Inflammatory macrophage treated with lipopolysaccharide for 4 hours (primary cell): ENCODE measurements at regions not wholly inside any gene's neighbourhood (a gene's known extent, or its start where the extent isn't known, plus 50 kb on each side); places are given as distances from the start of the nearest gene placed in this dataset.
"Not testable (repeated sequence)": the region's sequence is repeated elsewhere in the genome, so short reads cannot be mapped to it uniquely, and the experiment has no call there.

Source experiments
- DNase-seq: peaks from one replicate; pipeline ENCODE4 v3.0.0-alpha.2; 2020

DNA sequence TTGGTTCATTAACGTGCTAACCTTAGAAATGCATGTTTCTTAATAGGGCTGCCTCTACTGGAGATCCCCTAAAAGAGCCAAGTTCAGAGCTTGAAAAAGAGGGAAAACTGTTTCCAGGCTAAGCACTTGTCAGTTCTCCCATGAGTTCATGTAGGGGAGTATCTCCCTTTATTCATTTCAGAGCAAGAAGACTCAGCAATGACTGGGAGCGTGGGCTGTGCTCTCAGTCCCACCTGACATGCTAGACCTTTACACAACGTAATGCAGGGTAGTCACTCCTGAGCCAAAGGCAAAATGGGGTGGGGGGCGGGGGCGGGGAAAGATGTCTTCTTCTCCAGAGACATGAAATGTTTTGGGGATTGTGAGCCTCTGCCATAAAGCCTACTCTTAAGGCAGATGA, 420.1 kb upstream of the MCTP2 start:
- no peak for DNase-seq

DNA sequence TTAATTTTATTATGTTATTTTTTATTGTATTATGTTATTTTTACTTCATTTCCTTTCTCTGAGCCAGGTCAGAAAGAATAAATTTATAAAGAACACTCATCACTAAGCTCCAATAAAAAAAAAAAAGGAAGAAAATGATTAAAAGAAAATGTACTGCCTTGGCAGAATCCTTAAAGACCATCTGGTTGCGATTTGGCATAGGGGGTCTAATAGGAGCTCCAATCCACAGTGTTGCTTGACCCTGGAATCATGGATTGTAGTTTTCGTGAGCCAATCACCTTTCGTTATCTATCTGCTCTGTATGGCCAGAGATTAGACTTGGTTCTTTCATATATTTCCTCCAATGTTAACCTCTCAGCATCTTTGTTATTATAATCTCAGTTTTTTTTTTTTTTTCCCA, 421.8 kb upstream of the MCTP2 start:
- no peak for DNase-seq

DNA sequence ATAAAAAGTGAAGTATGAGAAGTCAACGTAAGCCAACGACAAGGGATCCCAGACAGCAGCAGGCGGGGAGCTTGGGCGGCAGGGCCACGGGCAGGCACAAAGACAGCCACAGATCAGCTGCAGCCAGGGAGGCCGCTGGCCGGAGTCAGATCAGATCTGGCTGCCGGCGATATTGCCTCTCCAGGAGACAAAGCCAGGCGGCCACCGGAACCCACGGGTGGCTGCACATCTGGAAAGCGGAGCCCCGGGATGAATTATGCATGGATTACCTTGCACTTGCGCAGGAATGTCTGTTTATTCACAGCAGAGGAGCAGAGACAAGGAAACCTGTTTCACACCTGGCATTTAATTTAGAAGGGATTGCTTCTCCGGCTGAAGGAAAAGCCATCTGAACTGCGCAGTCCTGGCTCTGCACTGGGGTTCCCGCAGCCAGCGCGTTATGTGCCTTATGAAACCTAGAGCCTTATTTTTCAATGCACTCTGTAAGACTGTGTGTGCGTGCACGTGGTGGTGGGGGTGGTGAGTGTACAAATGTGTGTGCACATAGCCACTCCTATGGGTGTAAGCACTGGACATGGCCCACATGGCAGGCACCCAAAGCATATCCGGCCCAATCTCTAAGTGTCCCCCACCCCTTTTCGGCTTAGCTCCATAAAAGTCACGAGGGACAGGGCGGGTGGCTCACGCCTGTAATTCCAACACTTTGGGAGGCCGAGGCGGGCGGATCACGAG, 427.8 kb upstream of the MCTP2 start:
- no peak for DNase-seq

DNA sequence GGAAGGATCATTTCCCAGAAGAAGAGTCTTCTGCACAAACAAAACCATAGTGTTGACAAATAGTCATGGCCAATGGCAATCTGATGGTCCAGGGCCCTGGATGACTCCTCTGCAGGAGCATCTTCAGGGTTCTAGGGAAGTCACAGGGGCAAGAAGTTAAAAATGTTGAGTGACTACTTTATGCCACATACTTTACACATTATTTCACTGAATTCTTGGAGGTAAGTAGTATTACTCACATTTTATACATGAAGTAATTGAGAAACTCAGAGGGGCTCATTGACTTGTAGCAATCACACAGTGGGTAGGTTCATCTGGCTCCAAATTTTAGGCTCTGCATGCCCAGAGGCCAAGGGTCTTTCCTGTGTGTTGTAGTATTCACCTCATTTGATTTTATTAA, 430.2 kb upstream of the MCTP2 start:
- no peak for DNase-seq

DNA sequence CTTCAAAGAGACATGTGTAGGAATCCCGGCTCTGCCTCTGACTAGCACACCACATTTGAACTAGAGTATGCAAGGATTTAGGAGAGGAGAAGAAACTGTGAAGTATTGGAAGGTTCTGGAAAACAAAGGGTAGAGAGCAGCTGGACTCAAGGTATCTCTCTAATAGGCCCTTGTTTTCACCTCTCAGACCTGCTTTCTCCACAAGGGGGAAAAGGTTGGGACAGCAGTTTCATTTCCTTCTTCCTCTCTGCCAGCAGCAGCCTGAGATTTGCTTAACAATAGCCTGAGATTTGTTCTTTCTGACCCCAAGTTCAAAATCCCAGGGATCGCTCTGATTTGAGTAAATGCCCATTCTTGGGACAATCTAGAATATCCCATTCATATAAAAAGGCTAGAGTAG, 430.6 kb upstream of the MCTP2 start:
- DNase-seq: no peak

DNA sequence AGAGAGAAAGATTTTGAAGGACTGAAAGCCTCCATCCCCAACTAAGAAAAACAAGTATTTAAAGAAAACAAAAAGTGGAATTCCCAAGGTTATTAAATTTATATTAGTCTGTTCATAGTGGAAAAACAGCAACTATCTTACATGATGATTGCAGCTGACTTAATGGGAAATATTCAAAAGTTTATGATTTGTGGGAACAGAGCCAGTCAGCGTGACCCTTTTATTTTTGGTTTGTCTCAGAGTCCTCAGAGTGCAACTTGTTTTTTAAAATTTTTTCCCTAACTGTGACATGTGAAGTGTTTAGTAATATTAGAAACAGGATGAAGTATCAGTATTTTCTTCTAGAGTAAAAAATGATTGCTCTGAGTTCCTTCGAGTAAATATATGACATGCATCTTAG, 441.9 kb upstream of the MCTP2 start:
- no peak for DNase-seq

DNA sequence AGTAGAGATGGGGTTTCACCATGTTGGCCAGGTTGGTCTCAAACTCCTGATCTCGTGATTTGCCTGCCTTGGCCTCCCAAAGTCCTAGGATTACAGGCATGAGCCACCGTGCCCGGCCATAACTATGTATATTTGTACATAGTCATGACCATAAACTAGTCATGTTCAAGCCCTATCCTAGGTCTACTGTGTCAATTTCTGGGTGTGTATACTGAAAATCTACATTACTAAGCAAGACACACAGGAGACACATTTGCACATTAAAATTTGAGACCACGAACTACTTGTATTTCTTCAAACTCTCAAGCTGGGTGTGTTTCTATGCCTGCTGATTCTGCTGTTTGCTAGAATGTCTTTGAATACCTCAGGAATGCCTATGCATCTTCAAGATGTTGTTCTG, 451.3 kb upstream of the MCTP2 start:
- no peak for DNase-seq

DNA sequence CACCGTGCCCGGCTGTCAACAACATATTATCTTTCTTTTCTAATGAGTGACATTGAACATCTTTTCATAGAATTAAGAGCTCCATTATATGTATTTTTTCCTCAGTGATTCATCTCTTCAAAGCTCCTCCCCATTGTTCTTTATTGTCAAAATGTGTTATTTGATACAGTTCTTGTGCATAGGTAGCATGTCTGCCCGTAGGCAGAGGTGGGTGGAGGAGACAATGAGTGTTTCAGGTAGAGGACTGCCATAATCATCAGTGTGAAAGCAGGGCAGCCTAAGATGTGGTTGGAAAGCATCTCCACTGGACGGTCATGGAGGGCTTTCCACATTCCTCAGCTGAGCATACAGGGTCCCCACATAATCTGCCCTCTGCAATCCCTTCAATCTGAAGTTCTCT, 452.0 kb upstream of the MCTP2 start:
- no peak for DNase-seq

DNA sequence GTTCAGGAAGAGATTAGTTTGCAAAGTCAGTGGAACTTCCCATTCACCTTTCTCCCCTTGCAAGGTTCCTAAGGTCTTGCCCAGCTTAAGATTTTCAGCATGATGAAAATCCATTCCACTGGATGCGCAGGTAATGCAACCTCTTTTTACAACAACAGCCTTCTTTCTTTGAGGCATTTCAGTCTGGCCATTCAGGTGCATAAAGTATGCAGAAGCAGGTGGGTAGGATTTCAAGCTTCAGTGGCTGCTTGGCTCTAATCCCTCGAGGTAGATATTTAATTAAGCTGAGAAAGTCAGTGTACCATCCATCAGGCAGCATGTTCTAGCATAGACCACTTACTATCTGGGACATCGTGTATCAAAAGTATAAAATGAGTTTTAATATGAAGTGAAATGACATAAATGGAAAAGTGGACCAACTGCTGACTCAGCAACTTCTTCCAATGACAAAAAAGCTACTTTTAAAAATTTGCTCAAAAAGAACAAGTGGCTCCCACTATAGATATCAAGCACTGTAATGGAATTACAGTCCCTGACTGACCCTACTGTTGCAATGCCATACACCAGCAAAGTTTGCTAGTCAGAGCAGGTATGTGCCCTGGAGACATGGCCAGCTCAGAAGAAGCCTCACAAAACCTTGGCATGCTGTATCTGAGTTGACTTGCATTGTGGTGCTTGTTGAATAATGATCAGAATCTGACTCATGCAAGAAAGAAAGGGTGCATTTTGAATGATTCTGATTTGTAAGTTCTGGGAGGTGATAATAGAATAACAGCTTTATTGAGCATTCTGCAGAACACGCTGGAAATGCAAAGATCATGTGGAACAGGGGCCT, 459.9 kb upstream of the MCTP2 start:
- DNase-seq: no peak

DNA sequence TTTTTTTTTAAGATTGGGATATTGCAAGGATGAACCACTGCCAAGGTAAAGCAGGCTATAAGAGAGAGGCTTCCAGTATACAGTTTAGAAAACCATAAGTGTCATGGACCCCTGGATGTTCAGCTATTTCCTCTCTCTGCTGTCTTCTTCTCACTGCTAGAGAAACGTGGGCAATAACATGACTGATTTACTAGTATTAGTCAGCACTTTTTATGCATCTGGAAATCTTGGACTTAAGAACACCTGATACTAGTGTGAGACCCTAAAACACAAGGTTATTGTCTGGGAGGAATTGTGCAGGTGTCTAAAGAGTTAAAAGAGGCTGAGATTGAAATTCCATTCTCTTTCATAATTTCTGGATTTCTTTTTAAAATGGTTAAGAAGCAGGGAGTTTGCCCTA, 460.6 kb upstream of the MCTP2 start:
- DNase-seq: no peak

DNA sequence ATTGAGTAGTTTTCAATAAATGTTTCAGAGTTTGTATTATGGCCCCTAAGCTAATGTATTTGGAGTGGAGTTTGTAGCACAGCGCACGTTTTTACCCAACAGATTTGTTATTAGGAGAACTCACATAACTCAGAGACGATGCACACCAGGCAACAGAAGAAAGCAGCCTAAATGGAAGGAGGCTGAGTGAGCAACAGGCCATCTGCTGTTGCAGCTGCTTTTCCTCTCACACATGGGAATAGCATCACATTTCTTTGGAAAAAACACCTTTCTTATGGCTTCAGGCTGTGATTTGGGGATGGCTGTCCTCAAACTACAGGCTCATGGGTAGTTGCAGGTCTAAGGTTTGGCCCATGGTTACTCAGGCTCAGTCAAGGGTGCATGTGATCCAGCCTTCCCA, 469.3 kb upstream of the MCTP2 start:
- DNase-seq: no peak

DNA sequence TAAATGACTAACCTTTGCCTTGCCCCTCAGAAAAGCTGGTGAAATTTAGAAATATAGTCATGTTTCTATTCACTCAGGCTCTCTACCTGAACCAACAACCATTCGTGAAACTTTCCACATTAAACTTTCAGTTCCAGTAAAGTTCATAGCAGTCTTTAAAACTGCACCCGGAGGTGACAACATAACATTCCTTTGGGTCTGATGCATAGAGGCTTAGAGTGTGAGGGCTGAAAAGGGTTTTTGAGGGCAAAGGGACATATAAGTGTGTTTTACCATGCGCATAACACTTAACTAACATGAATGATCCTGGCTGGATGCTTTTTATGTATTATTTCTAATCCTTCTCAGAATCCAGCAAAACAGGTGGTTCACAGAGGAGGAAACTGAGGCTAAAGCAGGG, 471.7 kb upstream of the MCTP2 start:
- no peak for DNase-seq

DNA sequence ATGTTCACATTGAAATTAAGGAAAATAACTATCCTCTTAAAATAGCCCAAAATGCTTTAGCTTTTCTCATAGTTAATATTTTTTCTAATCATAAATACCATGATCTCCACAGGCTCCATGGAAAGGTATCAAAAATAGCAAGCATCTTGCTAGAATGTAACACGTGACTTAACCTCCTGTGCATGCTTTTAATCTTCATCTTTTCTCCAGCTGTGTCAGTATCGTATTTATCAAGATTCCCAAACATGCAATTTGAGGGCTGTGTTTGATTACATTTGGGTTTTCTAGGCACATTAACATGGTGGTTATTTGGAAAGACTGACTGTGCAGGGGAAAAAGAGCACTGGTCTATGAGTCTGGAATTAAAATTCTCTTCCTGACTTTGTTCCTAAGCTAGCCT, 472.5 kb upstream of the MCTP2 start:
- DNase-seq: no peak

DNA sequence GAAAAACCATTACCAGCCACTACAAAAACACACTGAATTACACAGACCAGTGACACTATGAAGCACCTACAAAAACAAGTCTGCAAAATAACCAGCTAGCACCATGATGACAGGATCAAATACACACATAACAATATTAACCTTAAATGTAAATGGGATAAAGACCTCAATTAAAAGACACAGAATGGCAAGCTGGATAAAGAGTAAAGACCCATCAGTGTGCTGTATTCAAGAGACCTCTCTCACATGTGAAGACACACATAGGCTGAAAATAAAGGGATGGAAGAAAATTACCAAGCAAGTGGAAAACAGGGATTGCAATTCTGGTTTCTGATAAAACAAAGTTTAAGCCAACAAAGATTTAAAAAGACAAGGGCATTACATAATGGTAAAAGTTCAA, 482.7 kb upstream of the MCTP2 start:
- DNase-seq: no peak

DNA sequence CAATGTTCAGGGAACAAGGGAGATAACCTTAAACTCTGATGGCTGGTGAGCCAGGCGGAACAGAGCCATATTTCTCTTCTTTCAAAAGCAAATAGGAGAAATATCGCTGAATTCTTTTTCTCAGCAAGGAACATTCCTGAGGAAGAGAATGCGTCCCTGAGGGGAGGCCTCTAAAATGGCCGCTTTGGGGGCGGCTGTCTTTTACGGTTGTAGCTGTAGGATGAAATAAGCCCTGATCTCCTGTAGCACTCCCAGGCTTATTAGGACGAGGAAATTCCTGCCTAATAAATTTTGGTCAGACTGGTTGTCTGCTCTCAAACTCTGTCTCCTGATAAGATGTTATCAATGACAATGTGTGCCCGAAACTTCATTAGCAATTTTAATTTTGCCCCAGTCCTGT, 496.4 kb upstream of the MCTP2 start:
- DNase-seq: not testable (repeated sequence)

DNA sequence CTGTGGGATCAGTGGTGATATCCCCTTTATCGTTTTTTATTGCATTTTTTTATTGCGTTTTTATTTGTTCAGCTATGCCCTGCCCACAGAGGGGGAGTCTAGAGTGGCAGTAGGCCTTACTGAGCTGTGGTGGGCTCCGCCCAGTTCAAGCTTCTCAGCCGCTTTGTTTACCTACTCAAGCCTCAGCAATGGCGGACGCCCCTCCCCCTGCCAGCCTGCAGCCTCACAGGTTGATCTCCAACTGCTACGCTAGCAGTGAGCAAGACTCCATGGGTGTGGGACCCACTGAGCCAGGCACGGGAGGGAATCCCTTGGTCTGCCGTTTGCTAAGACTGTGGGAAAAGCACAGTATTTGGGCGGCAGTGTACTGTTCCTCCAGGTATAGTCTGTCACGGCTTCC, 500.6 kb upstream of the MCTP2 start:
- DNase-seq: no peak

DNA sequence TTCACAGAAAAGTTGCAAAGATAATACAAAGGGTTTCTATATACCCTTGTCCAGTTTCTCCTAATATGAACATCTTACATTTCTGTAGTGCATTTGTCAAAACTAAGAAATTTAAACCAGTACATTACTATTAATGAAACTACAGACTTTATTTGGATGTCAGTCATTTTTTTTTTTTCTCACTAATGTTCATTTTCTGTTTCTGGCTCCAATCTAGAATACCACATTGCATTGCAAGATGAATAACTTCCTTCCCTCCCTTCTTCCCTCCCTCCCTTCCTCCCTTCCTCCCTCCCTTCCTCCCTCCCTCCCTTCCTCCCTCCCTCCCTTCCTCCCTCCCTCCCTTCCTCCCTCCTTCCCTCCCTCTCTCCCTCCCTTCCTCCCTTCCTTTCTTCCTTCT, 509.2 kb upstream of the MCTP2 start:
- DNase-seq: no peak

DNA sequence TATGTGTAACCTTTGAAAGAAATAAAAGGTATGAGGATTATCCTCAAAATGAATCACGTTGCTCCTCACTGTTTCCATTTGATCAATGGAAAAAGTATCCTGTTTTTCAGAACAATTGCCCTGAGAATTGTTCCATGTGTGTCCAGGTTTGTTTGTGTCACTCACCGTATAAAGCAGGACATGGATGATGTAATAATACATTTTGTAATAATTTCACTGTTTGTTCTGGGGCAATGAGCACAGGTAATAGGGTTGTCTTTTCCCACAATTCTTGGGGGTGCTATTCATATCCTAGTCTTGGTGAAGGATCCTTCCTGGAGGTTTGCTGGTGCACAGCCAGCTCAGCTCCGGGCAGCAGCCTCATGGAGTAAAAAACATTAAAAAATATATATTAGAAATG, 510.8 kb upstream of the MCTP2 start:
- no peak for DNase-seq

DNA sequence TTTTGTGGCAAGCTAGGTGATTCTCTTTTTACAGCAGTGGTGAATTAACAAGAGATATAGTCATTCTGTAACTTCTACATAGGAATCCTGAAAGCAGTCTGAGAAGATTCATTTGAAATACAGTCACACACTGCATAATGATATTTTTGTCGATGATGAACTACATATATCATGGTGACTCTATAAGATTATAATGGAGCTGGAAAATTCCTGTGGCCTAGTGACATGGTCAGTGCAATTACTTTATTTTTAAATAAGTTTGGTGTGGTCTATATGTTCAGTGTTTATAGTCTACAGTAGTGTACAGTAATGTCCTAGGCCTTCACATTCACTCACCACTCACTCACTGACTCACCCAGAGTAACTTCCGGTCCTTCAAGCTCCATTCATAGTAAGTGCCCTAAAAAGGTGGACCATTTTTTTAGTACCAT, 511.4 kb upstream of the MCTP2 start:
- no peak for DNase-seq

DNA sequence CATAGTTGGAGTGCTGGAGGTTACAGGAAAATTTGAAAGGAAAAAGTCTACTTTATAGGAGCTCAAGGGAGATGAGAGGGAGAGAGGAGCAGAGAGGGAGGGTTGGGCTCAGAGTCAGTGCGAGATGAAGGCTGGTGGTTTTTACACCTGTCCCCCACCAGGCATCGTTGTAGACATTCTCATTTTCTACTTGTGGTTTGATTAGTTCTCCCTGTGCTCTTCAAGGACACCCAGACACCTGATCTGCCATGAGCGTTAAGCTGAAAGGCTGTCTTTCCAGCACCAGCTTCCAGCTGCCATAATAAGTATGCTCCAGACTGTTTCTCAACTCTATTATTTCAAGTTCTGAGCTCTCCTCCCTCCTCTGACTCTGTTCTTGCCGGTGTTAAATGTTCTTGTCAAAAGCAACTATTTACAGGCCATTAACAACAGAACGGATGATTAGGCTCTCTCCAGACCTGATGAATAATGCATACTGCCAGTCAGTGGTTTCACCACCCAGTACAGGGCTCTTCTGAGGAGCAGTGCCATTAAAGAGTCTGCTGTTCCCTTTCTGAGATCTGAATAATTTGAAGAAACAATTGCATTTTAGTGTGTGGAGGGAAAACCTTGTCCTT, 514.6 kb upstream of the MCTP2 start:
- DNase-seq: no peak

DNA sequence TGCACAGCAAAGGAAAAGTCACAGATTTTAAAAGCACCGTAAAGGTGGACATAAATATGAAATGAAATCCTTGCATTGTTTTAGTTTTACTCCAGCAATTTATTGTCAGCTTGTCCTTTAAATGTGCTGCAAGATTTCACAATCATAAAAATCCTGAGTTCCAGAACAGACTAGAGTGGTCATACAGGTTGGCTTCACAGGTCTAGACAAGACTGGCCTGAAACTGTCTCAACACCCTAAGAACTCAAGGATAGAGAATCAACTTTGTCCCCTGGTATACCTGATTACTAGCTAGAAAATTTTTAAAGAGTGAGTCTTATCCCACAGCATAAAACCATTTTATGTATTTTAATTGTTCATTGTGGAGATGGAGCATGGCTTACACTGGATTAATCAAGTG, 521.7 kb upstream of the MCTP2 start:
- DNase-seq: no peak

DNA sequence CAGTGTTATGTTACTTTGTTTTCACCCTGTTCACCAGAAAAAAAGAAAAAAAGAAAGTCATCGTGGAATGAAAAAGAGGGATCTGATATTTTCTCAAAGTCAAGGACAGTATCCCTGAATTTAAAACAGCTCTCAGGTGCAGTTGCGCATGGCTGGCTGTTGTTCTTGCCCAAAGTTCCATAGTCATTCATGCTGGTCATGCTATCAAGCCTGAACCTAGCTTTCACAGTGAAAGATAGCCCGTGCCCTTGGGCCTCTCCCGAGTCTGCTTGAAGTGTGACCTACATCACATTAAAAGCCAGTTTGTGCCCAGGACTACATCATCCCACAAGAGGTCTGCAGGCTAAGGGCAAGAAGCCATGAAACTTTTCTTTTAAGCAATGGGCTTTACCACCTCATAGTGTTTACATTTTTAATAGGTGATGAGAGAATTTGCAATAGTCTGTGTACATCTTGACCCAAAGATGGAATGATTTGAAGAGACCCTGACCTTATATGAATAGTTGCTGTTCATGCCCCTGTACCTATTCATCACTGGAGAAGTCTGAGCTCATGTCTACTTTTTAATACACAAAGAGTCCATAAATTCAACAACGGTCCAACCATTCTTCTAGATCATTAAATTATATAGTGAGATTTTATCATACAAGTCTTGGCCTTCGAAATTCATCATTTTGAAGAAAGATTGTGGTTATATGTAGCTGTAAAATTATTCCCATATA, 522.5 kb upstream of the MCTP2 start:
- no peak for DNase-seq

DNA sequence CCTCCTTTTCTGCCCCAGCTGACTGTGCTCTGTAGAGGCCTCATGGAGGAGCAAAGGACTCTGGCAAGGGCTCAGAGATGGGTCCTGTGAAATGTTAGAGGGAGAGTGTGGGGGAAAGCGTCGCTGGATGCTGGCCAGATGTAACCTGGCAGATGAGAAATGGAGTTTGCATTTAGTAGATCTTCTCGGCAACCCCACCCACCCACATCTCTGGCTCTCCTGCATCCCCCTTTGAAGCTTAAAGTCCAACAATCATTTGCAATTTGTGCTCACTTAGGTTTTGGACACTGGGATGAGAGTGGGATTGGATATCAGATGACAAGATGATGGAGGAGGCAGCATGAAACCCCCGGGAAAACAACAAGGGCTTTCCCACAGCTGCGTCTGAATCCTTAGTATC, 523.6 kb upstream of the MCTP2 start:
- DNase-seq: no peak
